ENCODE measurements at regions not wholly inside any gene's neighbourhood (a gene's known extent, or its start where the extent isn't known, plus 50 kb on each side); places are given as distances from the start of the nearest gene placed in this dataset.

DNA sequence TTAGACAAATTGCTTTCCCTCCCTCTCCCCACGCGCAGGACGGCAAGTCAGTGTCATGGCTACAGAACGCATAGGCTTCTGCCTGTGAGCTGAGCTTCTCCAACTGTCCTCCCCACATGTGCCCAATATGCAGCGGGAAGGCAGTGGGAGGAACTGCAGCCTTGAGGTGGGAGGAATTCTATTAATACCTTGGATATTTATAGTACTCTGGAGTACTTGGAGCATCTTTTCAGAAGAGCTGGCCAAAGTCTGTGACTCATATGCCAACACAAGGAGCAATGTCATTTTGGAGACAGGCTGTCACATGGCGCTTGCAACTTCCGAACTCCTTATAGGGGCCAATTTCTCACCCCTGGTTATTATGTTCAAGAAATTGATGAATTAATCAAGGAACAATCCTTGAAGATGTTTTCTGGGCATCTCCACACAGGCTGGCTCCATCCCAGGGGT lies 245.0 kb upstream of the SERP2 start:
- H3K27ac ChIP-seq, result no peak overlapping the region
- no peak overlapping the region for H3K4me3 ChIP-seq
- H3K27me3 ChIP-seq, result no peaks in the 10 kb centered on the region
- no peaks in the 10 kb centered on the region for H3K9me3 ChIP-seq
- DNase-seq, result no peak
- TF ChIP-seq, protein P1, sequence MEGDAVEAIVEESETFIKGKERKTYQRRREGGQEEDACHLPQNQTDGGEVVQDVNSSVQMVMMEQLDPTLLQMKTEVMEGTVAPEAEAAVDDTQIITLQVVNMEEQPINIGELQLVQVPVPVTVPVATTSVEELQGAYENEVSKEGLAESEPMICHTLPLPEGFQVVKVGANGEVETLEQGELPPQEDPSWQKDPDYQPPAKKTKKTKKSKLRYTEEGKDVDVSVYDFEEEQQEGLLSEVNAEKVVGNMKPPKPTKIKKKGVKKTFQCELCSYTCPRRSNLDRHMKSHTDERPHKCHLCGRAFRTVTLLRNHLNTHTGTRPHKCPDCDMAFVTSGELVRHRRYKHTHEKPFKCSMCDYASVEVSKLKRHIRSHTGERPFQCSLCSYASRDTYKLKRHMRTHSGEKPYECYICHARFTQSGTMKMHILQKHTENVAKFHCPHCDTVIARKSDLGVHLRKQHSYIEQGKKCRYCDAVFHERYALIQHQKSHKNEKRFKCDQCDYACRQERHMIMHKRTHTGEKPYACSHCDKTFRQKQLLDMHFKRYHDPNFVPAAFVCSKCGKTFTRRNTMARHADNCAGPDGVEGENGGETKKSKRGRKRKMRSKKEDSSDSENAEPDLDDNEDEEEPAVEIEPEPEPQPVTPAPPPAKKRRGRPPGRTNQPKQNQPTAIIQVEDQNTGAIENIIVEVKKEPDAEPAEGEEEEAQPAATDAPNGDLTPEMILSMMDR (IDR thresholded peaks at IDR 0.05), result peak; percentile 16 to 17
- intact Hi-C loops (cut with DNase I; ENCODE audit: low total_unique reads), result no loop called here
- H3K36me3 ChIP-seq, result no peaks in the 10 kb centered on the region
- H3K4me1 ChIP-seq, result peaks cover 0 to 30% (median 13%) of the 10 kb centered on the region in 4 donors

DNA sequence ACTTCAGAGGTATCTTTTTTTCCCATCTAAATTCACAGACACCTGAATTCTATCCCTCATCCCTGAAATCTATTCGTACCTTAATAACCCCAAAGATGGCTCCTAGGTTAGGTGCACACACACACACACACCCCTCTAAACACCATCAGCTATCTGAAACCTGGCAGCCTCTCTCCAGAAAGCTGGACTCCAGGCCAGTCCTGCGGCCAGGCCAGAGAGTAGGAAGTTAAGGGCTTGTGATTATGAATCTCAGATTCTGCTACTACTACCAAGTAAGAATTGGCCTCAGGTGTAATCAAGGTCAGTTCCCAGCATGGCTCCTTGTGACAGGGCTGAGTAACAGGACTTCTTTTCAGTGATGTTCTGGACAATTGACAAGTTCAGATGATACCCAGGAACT lies 244.2 kb upstream of the SERP2 start:
- peaks cover 0 to 30% (median 13%) of the 10 kb centered on the region in 4 donors for H3K4me1 ChIP-seq
- H3K27me3 ChIP-seq, result no peaks in the 10 kb centered on the region
- no peak for DNase-seq
- no peak overlapping the region for H3K4me3 ChIP-seq
- H3K27ac ChIP-seq, result no peak overlapping the region
- no peaks in the 10 kb centered on the region for H3K36me3 ChIP-seq
- intact Hi-C loops (cut with DNase I; ENCODE audit: low total_unique reads), result no loop called here
- H3K9me3 ChIP-seq, result no peaks in the 10 kb centered on the region
- TF ChIP-seq, protein P1 (IDR thresholded peaks at IDR 0.05), result no peak

DNA sequence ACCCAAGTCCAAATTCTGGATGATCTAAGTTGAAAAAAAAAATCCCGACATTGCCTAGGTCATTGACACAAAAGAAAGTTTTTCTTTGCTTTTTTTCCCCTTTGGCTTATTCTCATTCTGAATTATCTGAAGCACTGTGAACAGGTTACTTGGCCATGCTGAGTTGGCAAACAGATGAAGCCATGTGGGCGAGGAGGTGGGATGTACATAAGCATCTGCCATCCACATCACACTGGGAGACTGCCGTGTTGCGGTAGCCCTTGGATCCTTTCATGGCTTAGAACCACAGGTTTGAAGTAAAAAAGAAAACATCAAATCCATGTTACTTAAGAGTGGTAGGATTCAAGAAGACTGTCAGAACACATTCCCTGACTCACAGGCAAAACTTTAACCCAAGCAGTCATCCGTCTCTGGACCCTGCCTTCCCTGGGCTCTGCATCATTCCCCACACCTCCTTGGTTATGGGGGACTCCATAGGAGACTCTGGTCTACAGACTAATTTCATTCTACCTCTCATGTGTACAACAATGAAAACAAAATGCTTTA lies 242.5 kb upstream of the SERP2 start:
- TF ChIP-seq, protein P1 (IDR thresholded peaks at IDR 0.05), result no peak
- no peaks in the 10 kb centered on the region for H3K36me3 ChIP-seq
- H3K27me3 ChIP-seq, result no peaks in the 10 kb centered on the region
- H3K27ac ChIP-seq, result no peak overlapping the region
- peaks cover 0 to 30% (median 13%) of the 10 kb centered on the region in 4 donors for H3K4me1 ChIP-seq
- intact Hi-C loops (cut with DNase I; ENCODE audit: low total_unique reads), result no loop called here
- no peak for DNase-seq
- no peak overlapping the region for H3K4me3 ChIP-seq
- no peaks in the 10 kb centered on the region for H3K9me3 ChIP-seq

DNA sequence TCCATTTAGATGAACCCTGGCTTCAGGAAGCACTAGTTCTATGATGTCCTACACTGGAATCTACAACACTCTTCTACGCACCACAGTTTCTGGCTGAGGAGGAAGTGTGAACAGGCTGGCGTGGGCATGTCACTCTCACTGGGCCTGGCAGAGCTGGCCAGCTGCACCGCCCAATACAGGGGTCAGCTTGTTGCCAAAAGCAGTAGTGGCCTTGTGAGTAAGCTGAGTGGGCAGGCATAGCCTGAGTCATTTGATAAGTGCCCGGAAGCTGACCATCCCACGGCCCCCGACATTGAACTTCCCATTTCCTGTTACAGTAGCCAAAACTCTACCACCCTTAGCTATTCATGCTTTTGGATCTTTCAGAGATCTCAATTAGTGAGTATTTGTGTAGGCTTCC lies 240.9 kb upstream of the SERP2 start:
- DNase-seq, result peak; percentile 80 to 92
- no peaks in the 10 kb centered on the region for H3K9me3 ChIP-seq
- intact Hi-C loops (cut with DNase I; ENCODE audit: low total_unique reads), result no loop called here

DNA sequence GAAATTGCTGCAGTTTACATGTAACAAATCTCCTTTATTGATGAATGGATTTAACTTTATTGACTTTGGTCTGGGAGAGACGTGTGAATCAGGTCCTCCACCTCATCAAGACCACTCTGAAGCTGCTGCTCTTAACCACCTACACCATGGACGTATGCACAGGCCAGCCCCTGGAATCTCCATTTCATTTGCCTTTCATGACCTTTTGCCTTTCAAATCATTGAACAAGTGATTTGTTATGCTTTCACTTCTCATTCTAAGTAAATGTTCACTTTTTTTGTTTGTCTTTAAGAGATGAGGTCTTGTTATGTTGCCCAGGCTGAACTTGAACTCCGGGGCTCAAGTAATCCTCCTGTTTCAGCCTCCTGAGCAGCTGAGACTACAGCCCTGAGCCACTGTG lies 240.0 kb upstream of the SERP2 start:
- Histone ChIP-seq H3K36me3 (no peaks in the 10 kb centered on the region), H3K27ac (no peak overlapping the region), H3K4me1 (peaks cover 0 to 23% (median 8%) of the 10 kb centered on the region in 4 donors), H3K9me3 (no peaks in the 10 kb centered on the region), H3K4me3 (no peak overlapping the region), H3K27me3 (no peaks in the 10 kb centered on the region)
- DNase-seq, result no peak
- intact Hi-C loops (cut with DNase I; ENCODE audit: low total_unique reads), result no loop called here
- TF ChIP-seq, protein P1 (IDR thresholded peaks at IDR 0.05), result no peak

More for the DNA sequence above, 240.9 kb upstream of the SERP2 start:
- no peaks in the 10 kb centered on the region for H3K27me3 ChIP-seq
- no peaks in the 10 kb centered on the region for H3K36me3 ChIP-seq
- H3K4me1 ChIP-seq, result peaks cover 0 to 30% (median 13%) of the 10 kb centered on the region in 4 donors
- TF ChIP-seq, protein P1 (IDR thresholded peaks at IDR 0.05), result no peak
- H3K27ac ChIP-seq, result peak overlapping the region; percentile 46 to 47
- no peak overlapping the region for H3K4me3 ChIP-seq

DNA sequence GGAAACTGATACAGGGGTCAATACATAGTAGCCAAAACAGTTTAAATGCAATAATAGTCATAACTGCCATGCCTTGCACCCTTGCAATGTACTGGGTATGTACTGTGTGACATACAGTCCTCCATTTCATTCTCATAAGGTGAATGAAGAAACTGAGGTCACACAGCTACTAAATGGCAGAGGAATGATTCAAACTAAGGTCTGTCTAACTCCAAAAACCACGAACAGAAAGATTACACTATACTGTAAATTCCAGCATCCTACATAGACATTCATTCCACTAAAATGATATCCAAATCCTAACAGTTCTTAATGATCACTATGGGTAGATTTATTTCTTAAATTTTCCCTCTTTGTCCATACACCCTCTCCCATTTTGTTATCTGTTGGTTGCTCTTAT lies 238.1 kb upstream of the SERP2 start:
- H3K4me1 ChIP-seq, result peaks cover 0 to 18% (median 6%) of the 10 kb centered on the region in 4 donors
- H3K9me3 ChIP-seq, result no peaks in the 10 kb centered on the region
- H3K27me3 ChIP-seq, result no peaks in the 10 kb centered on the region
- TF ChIP-seq, protein P1 (IDR thresholded peaks at IDR 0.05), result no peak
- no peaks in the 10 kb centered on the region for H3K36me3 ChIP-seq
- no peak overlapping the region for H3K27ac ChIP-seq
- no peak for DNase-seq
- H3K4me3 ChIP-seq, result no peak overlapping the region
- intact Hi-C loops (cut with DNase I; ENCODE audit: low total_unique reads), result no loop called here

Measured in tibial artery (tissue), 4 donors.